ENCODE measurements at regions not wholly inside any gene's neighbourhood (a gene's known extent, or its start where the extent isn't known, plus 50 kb on each side); places are given as distances from the start of the nearest gene placed in this dataset.
"Not testable (repeated sequence)": the region's sequence is repeated elsewhere in the genome, so short reads cannot be mapped to it uniquely, and the experiment has no call there.

DNA sequence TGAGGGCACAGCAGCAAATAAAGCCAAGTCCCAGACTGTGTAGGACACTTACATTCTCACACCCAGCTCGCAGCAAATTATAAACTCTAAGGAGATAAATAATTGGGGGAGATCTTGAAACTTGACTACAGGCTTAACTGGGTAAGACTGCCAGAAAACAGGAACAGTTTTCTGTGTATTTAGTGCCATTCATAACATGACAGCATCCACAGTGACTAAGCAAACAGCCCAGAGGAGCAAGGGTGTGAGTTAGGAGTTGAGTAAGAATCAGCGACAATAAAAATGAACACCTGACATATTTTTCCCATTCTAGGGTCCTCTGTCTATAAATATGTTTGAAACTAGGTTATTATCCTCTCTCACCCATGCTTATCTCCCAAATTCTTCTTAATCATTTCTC lies 370.9 kb upstream of the WWC1 start:
- no peak for TF ChIP-seq Cebpa-rat (IDR thresholded peaks at IDR 0.05)
- Histone ChIP-seq H4K20me1 (peaks cover 18% of the 10 kb centered on the region; the same call in 1 of the 2 replicates), H3K36me3 (peaks cover 49% of the 10 kb centered on the region), H3K4me1 (no peaks in the 10 kb centered on the region), H3K4me3 (no peak overlapping the region), H3K9me3 (peaks cover 17% of the 10 kb centered on the region; the same call in 1 of the 2 replicates), H3K27me3 (no peaks in the 10 kb centered on the region), H3K27ac (no peak overlapping the region), H3K4me2 (no peak overlapping the region), H3K9ac (no peak overlapping the region)

GRCh38 chr5:167921796-167922195 lies 369.6 kb upstream of the WWC1 start:
- H4K20me1 ChIP-seq, result peaks cover 12% of the 10 kb centered on the region; the same call in 1 of the 2 replicates
- H3K27me3 ChIP-seq, result no peaks in the 10 kb centered on the region
- no peak overlapping the region for H3K4me3 ChIP-seq
- H3K4me2 ChIP-seq, result no peak overlapping the region
- no peaks in the 10 kb centered on the region for H3K4me1 ChIP-seq
- no peak overlapping the region for H3K27ac ChIP-seq
- peaks cover 17% of the 10 kb centered on the region; the same call in 1 of the 2 replicates for H3K9me3 ChIP-seq
- peaks cover 53% of the 10 kb centered on the region for H3K36me3 ChIP-seq
- no peak for TF ChIP-seq Cebpa-rat (IDR thresholded peaks at IDR 0.05)
- no peak overlapping the region for H3K9ac ChIP-seq

GRCh38 chr5:167923396-167923795 lies 368.0 kb upstream of the WWC1 start:
- Histone ChIP-seq H3K4me2 (no peak overlapping the region), H3K4me3 (no peak overlapping the region), H3K9me3 (peaks cover 17% of the 10 kb centered on the region), H3K27ac (no peak overlapping the region), H3K4me1 (no peaks in the 10 kb centered on the region), H4K20me1 (peaks cover 7% of the 10 kb centered on the region; the same call in 1 of the 2 replicates), H3K27me3 (no peaks in the 10 kb centered on the region), H3K9ac (no peak overlapping the region), H3K36me3 (peaks cover 48% of the 10 kb centered on the region)
- TF ChIP-seq Cebpa-rat (IDR thresholded peaks at IDR 0.05), result no peak

- no peak for TF ChIP-seq Cebpa-rat (IDR thresholded peaks at IDR 0.05)
Measured at GRCh38 chr5:167929841-167930240, 361.6 kb upstream of the WWC1 start.

DNA sequence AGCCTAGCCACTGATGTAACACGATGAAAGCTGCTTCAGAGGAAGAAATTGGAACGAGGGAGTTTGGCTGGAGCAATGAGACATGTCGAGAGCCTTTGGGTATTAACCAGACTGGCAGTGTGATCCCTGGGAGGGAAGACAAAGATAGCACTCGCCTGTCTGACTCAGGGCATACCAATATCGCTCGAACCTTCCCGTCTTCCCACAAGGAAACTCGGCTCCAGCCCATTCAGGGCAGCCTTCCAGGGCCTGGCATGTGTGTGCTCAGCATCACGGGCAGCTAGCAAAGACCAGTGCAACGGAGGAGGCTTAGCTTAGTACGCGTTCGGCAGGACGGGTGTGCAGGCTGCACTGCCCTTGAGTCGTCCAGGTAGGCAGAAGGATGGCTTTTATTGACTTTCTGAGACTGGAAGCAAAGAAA lies 356.9 kb upstream of the WWC1 start:
- Histone ChIP-seq H3K9ac (no peak overlapping the region), H3K4me1 (no peaks in the 10 kb centered on the region), H3K36me3 (peaks cover 21% of the 10 kb centered on the region), H3K27me3 (no peaks in the 10 kb centered on the region), H3K4me3 (no peak overlapping the region), H4K20me1 (peaks cover 13% of the 10 kb centered on the region; the same call in 1 of the 2 replicates), H3K9me3 (no peaks in the 10 kb centered on the region), H3K27ac (no peak overlapping the region), H3K4me2 (no peak overlapping the region)
- TF ChIP-seq Cebpa-rat (IDR thresholded peaks at IDR 0.05), result no peak

More at GRCh38 chr5:167929841-167930240, 361.6 kb upstream of the WWC1 start:
- Histone ChIP-seq H3K27ac (no peak overlapping the region), H3K4me3 (no peak overlapping the region), H3K36me3 (peaks cover 26% of the 10 kb centered on the region), H3K4me2 (no peak overlapping the region), H3K9me3 (peaks cover 5% of the 10 kb centered on the region; the same call in 1 of the 2 replicates), H3K27me3 (no peaks in the 10 kb centered on the region), H4K20me1 (peaks cover 13% of the 10 kb centered on the region; the same call in 1 of the 2 replicates), H3K9ac (no peak overlapping the region), H3K4me1 (no peaks in the 10 kb centered on the region)

- TF ChIP-seq Cebpa-rat (IDR thresholded peaks at IDR 0.05), result no peak
- H3K27ac ChIP-seq, result no peak overlapping the region
Measured at GRCh38 chr5:167936022-167936421, 355.4 kb upstream of the WWC1 start.

GRCh38 chr5:167936944-167937634 lies 354.4 kb upstream of the WWC1 start:
- Histone ChIP-seq H3K36me3 (peaks cover 21% of the 10 kb centered on the region), H3K9me3 (no peaks in the 10 kb centered on the region), H3K27me3 (no peaks in the 10 kb centered on the region), H3K4me1 (no peaks in the 10 kb centered on the region), H3K4me3 (no peak overlapping the region), H3K27ac (no peak overlapping the region), H3K4me2 (no peak overlapping the region), H3K9ac (no peak overlapping the region), H4K20me1 (peaks cover 8% of the 10 kb centered on the region; the same call in 1 of the 2 replicates)
- no peak for TF ChIP-seq Cebpa-rat (IDR thresholded peaks at IDR 0.05)

More at GRCh38 chr5:167936022-167936421, 355.4 kb upstream of the WWC1 start:
- Histone ChIP-seq H3K9ac (no peak overlapping the region), H3K27me3 (no peaks in the 10 kb centered on the region), H3K36me3 (peaks cover 21% of the 10 kb centered on the region), H3K4me1 (no peaks in the 10 kb centered on the region), H4K20me1 (peaks cover 13% of the 10 kb centered on the region; the same call in 1 of the 2 replicates), H3K4me2 (no peak overlapping the region), H3K9me3 (no peaks in the 10 kb centered on the region), H3K4me3 (no peak overlapping the region)

DNA sequence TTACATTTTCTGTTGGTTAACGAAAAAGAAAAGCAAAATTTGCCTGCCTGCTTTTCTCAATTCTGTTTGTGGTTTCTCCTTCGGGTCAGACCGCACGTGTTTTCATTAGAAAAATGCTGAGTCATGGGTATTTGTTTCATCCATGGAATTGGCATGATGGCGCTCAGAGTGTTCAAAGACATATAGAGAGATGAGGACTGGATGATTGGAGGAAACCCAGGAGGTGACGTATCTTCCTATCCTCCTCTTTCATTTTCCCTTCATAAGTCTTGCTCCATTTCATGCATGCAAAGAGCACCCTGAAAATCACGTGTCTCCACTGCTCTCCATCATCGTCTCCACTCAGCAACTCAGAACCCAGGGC lies 353.8 kb upstream of the WWC1 start:
- Histone ChIP-seq H3K36me3 (peaks cover 21% of the 10 kb centered on the region), H4K20me1 (peaks cover 3% of the 10 kb centered on the region; the same call in 1 of the 2 replicates), H3K9me3 (no peaks in the 10 kb centered on the region), H3K4me1 (no peaks in the 10 kb centered on the region), H3K27ac (no peak overlapping the region), H3K9ac (no peak overlapping the region), H3K4me3 (no peak overlapping the region), H3K27me3 (no peaks in the 10 kb centered on the region), H3K4me2 (no peak overlapping the region)
- no peak for TF ChIP-seq Cebpa-rat (IDR thresholded peaks at IDR 0.05)

GRCh38 chr5:167939686-167940085 lies 351.8 kb upstream of the WWC1 start:
- H3K9ac ChIP-seq, result no peak overlapping the region
- no peaks in the 10 kb centered on the region for H3K27me3 ChIP-seq
- peaks cover 18% of the 10 kb centered on the region for H3K36me3 ChIP-seq
- TF ChIP-seq Cebpa-rat (IDR thresholded peaks at IDR 0.05), result no peak
- peaks cover 7% of the 10 kb centered on the region; the same call in 1 of the 2 replicates for H4K20me1 ChIP-seq
- no peaks in the 10 kb centered on the region for H3K9me3 ChIP-seq
- no peak overlapping the region for H3K4me2 ChIP-seq
- H3K4me3 ChIP-seq, result no peak overlapping the region
- no peak overlapping the region for H3K27ac ChIP-seq
- H3K4me1 ChIP-seq, result no peaks in the 10 kb centered on the region

DNA sequence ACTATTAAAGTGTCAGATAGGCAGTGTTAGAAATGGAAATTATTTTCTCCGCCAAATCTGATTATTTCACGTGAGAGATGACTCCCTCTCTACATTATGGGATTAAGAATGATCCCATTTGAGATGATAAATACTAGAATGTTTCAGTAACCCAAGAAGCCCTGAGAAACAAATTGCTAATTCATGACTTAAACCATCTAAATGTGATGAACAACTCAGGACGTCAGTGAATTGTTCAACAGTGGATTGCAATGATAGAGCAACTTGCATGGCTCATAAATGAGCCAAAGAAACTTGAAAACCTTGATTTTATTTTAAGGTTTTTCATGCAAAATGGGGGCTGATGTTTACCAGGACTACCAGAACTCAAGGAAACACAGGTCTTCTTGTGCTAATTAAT lies 350.5 kb upstream of the WWC1 start:
- H3K9me3 ChIP-seq, result no peaks in the 10 kb centered on the region
- no peaks in the 10 kb centered on the region for H3K27me3 ChIP-seq
- no peak overlapping the region for H3K4me2 ChIP-seq
- no peaks in the 10 kb centered on the region for H3K4me1 ChIP-seq
- 0 out of 2 replicates have a peak, but pooled peaks cover 6% of the 10 kb centered on the region for H3K36me3 ChIP-seq
- H3K27ac ChIP-seq, result no peak overlapping the region
- H4K20me1 ChIP-seq, result peaks cover 13% of the 10 kb centered on the region; the same call in 1 of the 2 replicates
- H3K9ac ChIP-seq, result no peak overlapping the region
- no peak for TF ChIP-seq Cebpa-rat (IDR thresholded peaks at IDR 0.05)
- no peak overlapping the region for H3K4me3 ChIP-seq

DNA sequence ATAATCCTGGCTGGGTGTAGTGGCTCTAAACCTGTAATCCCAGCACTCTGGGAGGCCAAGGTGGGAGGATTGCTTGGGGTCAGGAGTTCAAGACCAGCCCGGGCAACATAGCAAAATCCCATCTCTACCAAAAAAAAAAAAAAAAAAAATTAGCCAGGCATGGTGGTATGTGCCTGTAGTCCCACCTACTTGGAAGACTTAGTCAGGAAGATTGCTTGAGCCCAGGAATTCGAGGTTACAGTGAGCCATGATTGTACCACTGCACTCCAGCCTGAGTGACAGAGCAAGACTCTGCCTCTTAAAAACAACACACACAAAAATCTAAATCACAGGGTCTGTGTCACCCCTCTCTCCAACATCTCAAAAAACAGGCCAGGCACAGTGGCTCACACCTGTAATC lies 349.9 kb upstream of the WWC1 start:
- H3K9me3 ChIP-seq, H3K27me3 ChIP-seq, H3K9ac ChIP-seq, H3K4me2 ChIP-seq, H3K36me3 ChIP-seq, H3K4me1 ChIP-seq, H3K27ac ChIP-seq, H3K4me3 ChIP-seq: not testable (repeated sequence)
- peaks cover 19% of the 10 kb centered on the region; the same call in 1 of the 2 replicates for H4K20me1 ChIP-seq
